Lung (tissue), 11 donors: ENCODE measurements at regions not wholly inside any gene's neighbourhood (a gene's known extent, or its start where the extent isn't known, plus 50 kb on each side); places are given as distances from the start of the nearest gene placed in this dataset.

Experiments
- ATAC-seq: fragments of 200-7000 bp; cut with Tn5 transposase; one replicate; pipeline ENCODE4 v1.9.1; 2020; ENCODE audit warnings: moderate number of reproducible peaks; ENCODE audit not compliant: insufficient read depth, low FRiP score
- DNase-seq, 3 donors: peaks; one replicate each; pipeline ENCODE4 v3.0.0-alpha.2; 2013 to 2017
- H3K27ac ChIP-seq, 2 donors: one replicate each; pipeline ENCODE4 v1.5.1; 2013; ENCODE audit warnings: mild to moderate bottlenecking in 2 of 2, moderate library complexity in 2 of 2, control low read depth in 1 of 2, inconsistent platforms in 1 of 2, low read depth in 1 of 2, low read length in 1 of 2
- H3K27me3 ChIP-seq, 3 donors: one replicate each; pipeline ENCODE4 v1.5.1; 2013; ENCODE audit warnings: low read length in 2 of 3; ENCODE audit not compliant: control insufficient read depth in 3 of 3, insufficient read depth in 3 of 3
- H3K36me3 ChIP-seq, 4 donors: one replicate each; pipeline ENCODE4 v1.5.1; 2013; ENCODE audit warnings: low read length in 4 of 4, mild to moderate bottlenecking in 1 of 4, moderate library complexity in 1 of 4; ENCODE audit not compliant: control insufficient read depth in 4 of 4, insufficient read depth in 4 of 4
- H3K4me1 ChIP-seq, 5 donors: one replicate each; pipeline ENCODE4 v1.5.1; 2013; ENCODE audit warnings: low read length in 5 of 5, mild to moderate bottlenecking in 2 of 5, moderate library complexity in 1 of 5; ENCODE audit not compliant: control insufficient read depth in 5 of 5, insufficient read depth in 5 of 5
- H3K4me3 ChIP-seq: one replicate; pipeline ENCODE4 v1.5.1; 2013; ENCODE audit warnings: mild to moderate bottlenecking, control low read depth, moderate library complexity
- H3K9ac ChIP-seq, 2 donors: one replicate each; pipeline ENCODE4 v1.5.1; 2013; ENCODE audit warnings: low read length in 2 of 2, control low read depth in 1 of 2; ENCODE audit not compliant: insufficient read depth in 1 of 2
- H3K9me3 ChIP-seq, 4 donors: one replicate each; pipeline ENCODE4 v1.5.1; 2013; ENCODE audit warnings: low read length in 3 of 4, mild to moderate bottlenecking in 1 of 4, moderate library complexity in 1 of 4; ENCODE audit not compliant: control insufficient read depth in 4 of 4, insufficient read depth in 3 of 4
- CTCF ChIP-seq: IDR thresholded peaks from 2 replicates; pipeline ENCODE4 v1.5.1; 2012; ENCODE audit warnings: mild to moderate bottlenecking; ENCODE audit errors: control extremely low read depth, extremely low read depth
- WGBS, 2 donors: extraction: QIAGEN DNeasy Blood & Tissue Kit; methylation state at CpG; one replicate each; pipeline ENCODE4 v1.1.7; 2013; 5-methylcytosine and 5-hydroxymethylcytosine counted together
- donor health status: control.
- donor health status: control.
- donor health status: Bipolar disorder and iron deficiency.
- donor health status: healthy.
- donor health status: DM: yes; HTN: yes; CAD: no.

GRCh38 chr4:18294846-18295245, 273.3 kb upstream of the LCORL start:
- no peak for ATAC-seq
- no peak for TF ChIP-seq CTCF
- no peak overlapping the region for H3K9ac ChIP-seq
- H3K9me3 ChIP-seq, result no peaks in the 10 kb centered on the region
- no peak for DNase-seq
- WGBS, 2 donors, result 64 to 79% methylated on average over 2 of the region's 2 CpGs
- H3K27me3 ChIP-seq, result no peaks in the 10 kb centered on the region
- no peak overlapping the region for H3K27ac ChIP-seq
- no peaks in the 10 kb centered on the region for H3K36me3 ChIP-seq
- no peaks in the 10 kb centered on the region for H3K4me1 ChIP-seq
- H3K4me3 ChIP-seq, result no peak overlapping the region

GRCh38 chr4:18294021-18294420, 272.5 kb upstream of the LCORL start:
- TF ChIP-seq CTCF, result no peak
- WGBS, 2 donors, result 91% methylated on average over 6 of the region's 6 CpGs
- H3K27me3 ChIP-seq, result no peaks in the 10 kb centered on the region
- H3K4me3 ChIP-seq, result no peak overlapping the region
- no peak overlapping the region for H3K9ac ChIP-seq
- H3K4me1 ChIP-seq, result no peaks in the 10 kb centered on the region
- DNase-seq (no peak), ATAC-seq (no peak)
- no peaks in the 10 kb centered on the region for H3K9me3 ChIP-seq
- H3K27ac ChIP-seq, result no peak overlapping the region
- no peaks in the 10 kb centered on the region for H3K36me3 ChIP-seq

DNA sequence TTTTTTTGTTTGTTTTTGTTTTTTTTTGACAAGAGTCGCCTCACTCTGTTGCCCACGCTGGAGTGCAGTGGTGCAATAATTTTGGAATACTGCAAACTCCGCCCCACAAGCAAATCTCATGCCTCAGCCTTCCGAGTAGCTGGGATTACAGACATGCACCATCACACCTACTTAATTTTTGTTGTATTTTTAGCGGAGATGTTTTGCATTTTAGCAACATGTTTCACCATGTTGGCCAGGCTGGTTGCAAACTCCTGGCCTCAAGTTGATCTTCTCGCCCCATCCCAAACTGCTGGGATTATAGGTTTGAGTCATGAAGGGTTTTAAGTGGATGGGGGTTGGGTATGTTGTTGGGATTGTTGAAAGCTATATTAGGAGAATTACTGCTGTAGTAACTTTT, 270.9 kb upstream of the LCORL start:
- DNase-seq, result no peak
- Histone ChIP-seq H3K9ac (no peak overlapping the region), H3K4me1 (no peaks in the 10 kb centered on the region), H3K4me3 (no peak overlapping the region), H3K9me3 (no peaks in the 10 kb centered on the region), H3K27ac (no peak overlapping the region), H3K36me3 (no peaks in the 10 kb centered on the region), H3K27me3 (no peaks in the 10 kb centered on the region)
- WGBS, 2 donors, result 81 to 92% methylated on average over 6 of the region's 6 CpGs
- no peak for ATAC-seq
- no peak for TF ChIP-seq CTCF

DNA sequence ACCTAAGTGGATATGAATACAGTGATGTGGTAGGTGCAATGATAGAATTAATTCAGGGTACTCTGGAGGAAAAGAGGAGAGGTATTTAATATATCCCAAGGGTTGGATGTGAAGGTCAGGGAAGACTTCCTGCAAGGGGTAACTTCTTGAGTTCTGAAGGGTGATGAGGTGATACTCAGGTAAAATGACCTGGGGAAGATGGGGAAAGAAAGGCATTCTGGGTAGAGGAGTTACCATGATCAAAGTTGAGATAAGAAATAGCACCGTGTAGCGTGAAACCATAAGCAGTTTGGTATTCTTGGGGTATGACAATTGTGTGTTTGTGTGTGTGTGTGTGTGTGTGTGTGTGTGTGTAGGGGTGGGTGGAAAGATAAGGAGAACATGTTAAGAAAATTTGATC, 270.4 kb upstream of the LCORL start:
- H3K4me3 ChIP-seq, result no peak overlapping the region
- ATAC-seq (no peak), DNase-seq (no peak)
- H3K27me3 ChIP-seq, result no peaks in the 10 kb centered on the region
- WGBS, 2 donors, result 87 to 96% methylated on average over 2 of the region's 2 CpGs
- H3K27ac ChIP-seq, result no peak overlapping the region
- H3K36me3 ChIP-seq, result no peaks in the 10 kb centered on the region
- no peak for TF ChIP-seq CTCF
- no peak overlapping the region for H3K9ac ChIP-seq
- H3K9me3 ChIP-seq, result no peaks in the 10 kb centered on the region
- no peaks in the 10 kb centered on the region for H3K4me1 ChIP-seq
